Activated naive CD4-positive, alpha-beta T cell treated with anti-CD3 and anti-CD28 coated beads, Interleukin-2, amount 50 U/mL, for 24 hours (primary cell): ENCODE measurements at regions not wholly inside any gene's neighbourhood (a gene's known extent, or its start where the extent isn't known, plus 50 kb on each side); places are given as distances from the start of the nearest gene placed in this dataset.

Experiments used
- H3K27ac Mint-ChIP-seq: one replicate; pipeline ENCODE4 v1.8.0; 2021; ENCODE audit warnings: mild to moderate bottlenecking, mixed read lengths
- H3K27me3 Mint-ChIP-seq: one replicate; pipeline ENCODE4 v1.8.0; 2021; ENCODE audit warnings: mixed read lengths
- H3K36me3 Mint-ChIP-seq: one replicate; pipeline ENCODE4 v1.8.0; 2021; ENCODE audit warnings: mixed read lengths
- H3K4me1 Mint-ChIP-seq: one replicate; pipeline ENCODE4 v1.8.0; 2021; ENCODE audit warnings: mixed read lengths
- H3K4me3 Mint-ChIP-seq: one replicate; pipeline ENCODE4 v1.8.0; 2021; ENCODE audit warnings: mild to moderate bottlenecking, mixed read lengths
- H3K9me3 Mint-ChIP-seq: one replicate; pipeline ENCODE4 v1.8.0; 2021; ENCODE audit warnings: mixed read lengths

GRCh38 chr14:98444077-98444476 lies 827.9 kb downstream of the BCL11B start:
- Mint-ChIP-seq H3K4me3 (peak overlapping the region; percentile 70), H3K27ac (peak overlapping the region; percentile 94)

GRCh38 chr14:98445718-98446117 lies 826.3 kb downstream of the BCL11B start:
- Mint-ChIP-seq H3K4me1 (peaks cover 52% of the 10 kb centered on the region), H3K4me3 (no peak overlapping the region), H3K9me3 (peaks cover 11% of the 10 kb centered on the region), H3K36me3 (no peaks in the 10 kb centered on the region), H3K27ac (no peak overlapping the region), H3K27me3 (no peaks in the 10 kb centered on the region)

More at GRCh38 chr14:98444077-98444476, 827.9 kb downstream of the BCL11B start:
- Mint-ChIP-seq H3K36me3 (peaks cover 3% of the 10 kb centered on the region), H3K27me3 (no peaks in the 10 kb centered on the region), H3K4me1 (peaks cover 52% of the 10 kb centered on the region), H3K9me3 (peaks cover 17% of the 10 kb centered on the region)

- Mint-ChIP-seq H3K4me3 (no peak overlapping the region), H3K27ac (no peak overlapping the region)
Observed at GRCh38 chr14:98446508-98446907, 825.5 kb downstream of the BCL11B start.

GRCh38 chr14:98456231-98456630 lies 815.8 kb downstream of the BCL11B start:
- no peak overlapping the region for H3K27ac Mint-ChIP-seq
- H3K36me3 Mint-ChIP-seq, result peaks cover 1% of the 10 kb centered on the region
- no peaks in the 10 kb centered on the region for H3K27me3 Mint-ChIP-seq

More at GRCh38 chr14:98446508-98446907, 825.5 kb downstream of the BCL11B start:
- peaks cover 52% of the 10 kb centered on the region for H3K4me1 Mint-ChIP-seq
- H3K36me3 Mint-ChIP-seq, result no peaks in the 10 kb centered on the region
- no peaks in the 10 kb centered on the region for H3K27me3 Mint-ChIP-seq
- peaks cover 11% of the 10 kb centered on the region for H3K9me3 Mint-ChIP-seq

GRCh38 chr14:98458702-98459101 lies 813.3 kb downstream of the BCL11B start:
- H3K9me3 Mint-ChIP-seq, result peaks cover 5% of the 10 kb centered on the region
- peaks cover 1% of the 10 kb centered on the region for H3K36me3 Mint-ChIP-seq
- H3K4me3 Mint-ChIP-seq, result no peak overlapping the region
- H3K4me1 Mint-ChIP-seq, result peaks cover 12% of the 10 kb centered on the region
- H3K27ac Mint-ChIP-seq, result no peak overlapping the region
- no peaks in the 10 kb centered on the region for H3K27me3 Mint-ChIP-seq

More at GRCh38 chr14:98456231-98456630, 815.8 kb downstream of the BCL11B start:
- Mint-ChIP-seq H3K4me3 (no peak overlapping the region), H3K4me1 (peaks cover 17% of the 10 kb centered on the region), H3K9me3 (peaks cover 5% of the 10 kb centered on the region)

- Mint-ChIP-seq H3K4me3 (no peak overlapping the region), H3K9me3 (peaks cover 5% of the 10 kb centered on the region), H3K27me3 (no peaks in the 10 kb centered on the region), H3K36me3 (peaks cover 1% of the 10 kb centered on the region), H3K27ac (no peak overlapping the region), H3K4me1 (peaks cover under 1% of the 10 kb centered on the region)
Observed at GRCh38 chr14:98462908-98463307, 809.1 kb downstream of the BCL11B start.

- H3K36me3 Mint-ChIP-seq, result no peaks in the 10 kb centered on the region
- no peak overlapping the region for H3K27ac Mint-ChIP-seq
- no peaks in the 10 kb centered on the region for H3K27me3 Mint-ChIP-seq
- H3K4me1 Mint-ChIP-seq, result no peaks in the 10 kb centered on the region
- H3K9me3 Mint-ChIP-seq, result no peaks in the 10 kb centered on the region
- H3K4me3 Mint-ChIP-seq, result no peak overlapping the region
Observed at GRCh38 chr14:98466807-98467206, 805.2 kb downstream of the BCL11B start.

- Mint-ChIP-seq H3K36me3 (no peaks in the 10 kb centered on the region), H3K27ac (no peak overlapping the region), H3K9me3 (no peaks in the 10 kb centered on the region), H3K4me1 (peaks cover 3% of the 10 kb centered on the region), H3K27me3 (no peaks in the 10 kb centered on the region), H3K4me3 (no peak overlapping the region)
Observed at GRCh38 chr14:98470663-98471062, 801.3 kb downstream of the BCL11B start.

- peaks cover 2% of the 10 kb centered on the region for H3K36me3 Mint-ChIP-seq
- peaks cover 3% of the 10 kb centered on the region for H3K4me1 Mint-ChIP-seq
- H3K9me3 Mint-ChIP-seq, result peaks cover 8% of the 10 kb centered on the region
- no peak overlapping the region for H3K4me3 Mint-ChIP-seq
- H3K27ac Mint-ChIP-seq, result no peak overlapping the region
- no peaks in the 10 kb centered on the region for H3K27me3 Mint-ChIP-seq
Observed at GRCh38 chr14:98474900-98475299, 797.1 kb downstream of the BCL11B start.

- Mint-ChIP-seq H3K27ac (no peak overlapping the region), H3K27me3 (no peaks in the 10 kb centered on the region), H3K36me3 (peaks cover 2% of the 10 kb centered on the region), H3K9me3 (peaks cover 8% of the 10 kb centered on the region), H3K4me3 (no peak overlapping the region), H3K4me1 (no peaks in the 10 kb centered on the region)
Observed at GRCh38 chr14:98477935-98478334, 794.1 kb downstream of the BCL11B start.

- Mint-ChIP-seq H3K27me3 (no peaks in the 10 kb centered on the region), H3K9me3 (peaks cover 11% of the 10 kb centered on the region), H3K4me1 (peaks cover 11% of the 10 kb centered on the region), H3K36me3 (peaks cover 12% of the 10 kb centered on the region), H3K4me3 (no peak overlapping the region), H3K27ac (no peak overlapping the region)
Observed at GRCh38 chr14:98489115-98489514, 782.9 kb downstream of the BCL11B start.

- Mint-ChIP-seq H3K27me3 (no peaks in the 10 kb centered on the region), H3K9me3 (no peaks in the 10 kb centered on the region), H3K4me1 (peaks cover 21% of the 10 kb centered on the region), H3K27ac (no peak overlapping the region), H3K4me3 (no peak overlapping the region), H3K36me3 (no peaks in the 10 kb centered on the region)
Observed at GRCh38 chr14:98494582-98494981, 777.4 kb downstream of the BCL11B start.

- Mint-ChIP-seq H3K27me3 (no peaks in the 10 kb centered on the region), H3K9me3 (no peaks in the 10 kb centered on the region), H3K27ac (no peak overlapping the region), H3K4me3 (no peak overlapping the region), H3K36me3 (no peaks in the 10 kb centered on the region), H3K4me1 (peaks cover 16% of the 10 kb centered on the region)
Observed at GRCh38 chr14:98498019-98498885, 773.7 kb downstream of the BCL11B start.

- Mint-ChIP-seq H3K36me3 (no peaks in the 10 kb centered on the region), H3K4me3 (no peak overlapping the region), H3K27me3 (no peaks in the 10 kb centered on the region), H3K4me1 (peaks cover 12% of the 10 kb centered on the region), H3K27ac (no peak overlapping the region), H3K9me3 (no peaks in the 10 kb centered on the region)
Observed at GRCh38 chr14:98501335-98501734, 770.7 kb downstream of the BCL11B start.

- Mint-ChIP-seq H3K9me3 (no peaks in the 10 kb centered on the region), H3K27ac (no peak overlapping the region), H3K4me1 (peaks cover 12% of the 10 kb centered on the region), H3K36me3 (no peaks in the 10 kb centered on the region), H3K4me3 (no peak overlapping the region), H3K27me3 (no peaks in the 10 kb centered on the region)
Observed at GRCh38 chr14:98501836-98502235, 770.2 kb downstream of the BCL11B start.

- Mint-ChIP-seq H3K9me3 (peaks cover 5% of the 10 kb centered on the region), H3K27me3 (no peaks in the 10 kb centered on the region), H3K27ac (no peak overlapping the region), H3K4me3 (no peak overlapping the region), H3K36me3 (no peaks in the 10 kb centered on the region), H3K4me1 (peaks cover 6% of the 10 kb centered on the region)
Observed at GRCh38 chr14:98503086-98503815, 768.7 kb downstream of the BCL11B start.
